ENCODE measurements at regions not wholly inside any gene's neighbourhood (a gene's known extent, or its start where the extent isn't known, plus 50 kb on each side); places are given as distances from the start of the nearest gene placed in this dataset.

DNA sequence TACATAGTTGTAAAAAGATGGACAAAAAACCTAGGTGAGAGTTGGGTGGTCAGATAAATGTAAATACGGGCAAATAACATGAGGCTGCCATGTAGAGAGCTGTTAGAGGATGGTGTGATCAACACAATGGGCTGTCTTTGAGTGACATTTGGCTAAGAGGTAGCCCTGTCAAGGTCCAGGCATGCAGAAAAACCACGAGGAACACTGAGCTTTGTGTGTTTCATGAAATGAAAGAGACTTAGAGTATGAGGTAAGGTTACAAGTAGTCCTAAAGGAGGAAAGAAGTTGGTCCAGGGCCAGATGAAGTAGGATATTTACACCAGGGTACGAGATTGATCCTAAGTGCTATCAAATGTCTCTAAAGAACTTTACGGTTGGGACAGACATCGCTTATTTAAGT is 160.9 kb downstream of the RDH14 start:
- in situ Hi-C loops (cut with HindIII; ENCODE audit: low pct_ligation_motif_present, low pct_unique_long_range_greater_than_20kb, low sequenced_read_pairs) = no loop called here
- DNase-seq = no peak

DNA sequence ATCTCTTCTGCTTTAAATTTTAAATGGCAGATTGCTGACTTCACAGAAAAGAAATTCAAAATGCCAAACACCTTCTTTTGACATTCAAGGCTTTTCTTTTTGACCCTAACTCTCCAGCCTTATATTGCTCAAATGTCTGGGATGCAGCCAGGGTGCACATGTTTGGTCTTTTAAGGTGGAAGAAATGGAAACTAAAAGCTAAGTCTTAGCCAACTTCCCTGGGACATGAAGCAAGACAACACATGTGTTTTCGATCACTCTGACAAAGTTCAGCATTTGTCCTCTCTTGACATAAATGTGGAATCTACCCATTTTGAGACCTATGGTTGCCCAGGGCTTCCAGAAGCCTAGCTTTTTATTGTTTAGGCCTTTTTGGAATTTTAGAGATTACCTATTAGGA is 161.6 kb downstream of the RDH14 start:
- in situ Hi-C loops (cut with HindIII; ENCODE audit: low pct_ligation_motif_present, low pct_unique_long_range_greater_than_20kb, low sequenced_read_pairs) = no loop called here
- no peak for DNase-seq

DNA sequence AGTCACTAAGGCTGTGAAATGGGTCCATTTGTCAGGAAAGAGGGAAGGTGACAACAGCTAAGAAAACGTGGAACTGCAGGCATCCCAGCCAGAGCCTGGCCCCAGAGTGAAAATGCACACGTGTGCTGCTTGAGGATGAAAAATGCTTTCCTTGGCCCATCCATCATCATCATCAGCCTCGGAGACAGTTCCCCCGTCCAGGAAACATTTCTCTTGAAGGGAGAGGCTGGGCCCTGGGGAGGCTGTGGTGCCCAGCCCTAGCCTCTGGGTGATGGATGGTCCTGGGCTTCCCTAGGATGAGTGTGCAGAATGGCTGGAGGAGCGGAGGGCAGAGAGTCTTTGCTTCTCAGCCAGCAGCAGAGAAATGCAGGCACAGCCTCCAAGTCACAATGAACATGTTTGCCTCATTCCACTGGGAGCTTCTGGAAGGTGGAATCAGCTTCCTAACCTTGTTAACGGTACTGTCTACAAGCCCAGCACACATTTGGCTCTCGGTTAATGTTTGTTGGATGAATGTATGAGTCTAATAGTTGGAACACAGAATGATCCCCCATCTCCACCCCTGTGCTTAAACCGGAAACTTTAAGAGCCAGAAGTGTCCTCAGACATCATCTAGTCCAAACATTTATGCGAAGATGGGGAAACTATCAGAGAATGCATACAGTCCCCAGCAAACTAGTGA is 164.0 kb downstream of the RDH14 start:
- no peak for DNase-seq
- in situ Hi-C loops (cut with HindIII; ENCODE audit: low pct_ligation_motif_present, low pct_unique_long_range_greater_than_20kb, low sequenced_read_pairs) = no loop called here

DNA sequence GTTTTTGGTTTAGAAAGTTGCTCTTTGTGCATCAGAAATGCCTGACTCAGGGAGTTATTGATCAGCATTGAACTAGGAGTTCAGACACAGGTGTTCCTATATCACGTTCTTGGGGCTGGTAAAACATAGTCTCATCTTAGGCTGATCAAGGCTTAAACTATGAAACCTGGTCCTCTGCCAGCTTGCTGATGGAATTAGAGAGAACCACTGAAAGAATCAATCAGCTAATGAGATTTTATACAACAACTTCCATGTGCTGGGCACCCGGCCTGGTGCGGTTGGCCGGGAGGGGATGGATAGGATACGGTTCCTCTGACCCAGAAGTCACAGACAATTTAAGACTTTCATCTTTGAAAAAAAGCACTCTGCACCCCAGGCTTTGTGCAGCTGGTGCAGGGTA is 164.9 kb downstream of the RDH14 start:
- in situ Hi-C loops (cut with HindIII; ENCODE audit: low pct_ligation_motif_present, low pct_unique_long_range_greater_than_20kb, low sequenced_read_pairs) = no loop called here
- no peak for DNase-seq

DNA sequence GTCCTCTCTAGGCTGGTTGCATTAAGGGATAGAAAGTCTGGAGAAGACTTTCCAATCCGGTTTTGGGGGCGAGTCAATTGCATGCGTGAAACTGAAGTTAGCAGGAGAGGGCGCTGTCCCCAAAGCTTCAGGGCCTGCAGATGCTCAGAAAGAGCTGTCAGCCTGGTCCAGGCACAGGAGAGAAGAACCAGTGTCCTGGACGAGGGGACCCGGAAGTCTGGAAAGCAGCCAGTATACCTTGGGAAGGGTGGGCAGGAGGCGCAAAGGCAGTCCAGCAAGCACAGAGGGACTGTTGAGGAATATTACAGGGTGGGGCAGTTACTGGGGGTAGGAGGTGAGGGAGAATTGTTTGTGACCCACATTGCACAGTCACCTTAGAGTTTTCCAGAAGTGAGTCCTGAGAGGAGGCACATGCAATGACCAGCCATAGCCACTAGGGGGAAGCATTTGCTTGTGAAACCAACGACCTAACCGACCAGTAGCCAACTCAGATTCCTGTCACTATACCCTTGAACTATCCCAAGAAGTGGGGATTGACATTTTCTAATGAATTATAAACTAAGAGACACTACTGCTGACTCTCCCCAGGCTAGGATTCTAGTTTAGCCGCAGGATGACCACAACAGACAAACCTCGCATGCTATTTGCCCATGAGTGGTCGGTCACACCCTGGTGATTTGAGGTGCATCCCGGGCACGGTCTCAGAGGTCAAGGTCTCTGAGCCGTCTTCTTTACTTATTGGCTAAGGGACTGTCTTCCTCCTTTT is 172.8 kb downstream of the RDH14 start:
- in situ Hi-C loops (cut with HindIII; ENCODE audit: low pct_ligation_motif_present, low pct_unique_long_range_greater_than_20kb, low sequenced_read_pairs) = no loop called here

DNA sequence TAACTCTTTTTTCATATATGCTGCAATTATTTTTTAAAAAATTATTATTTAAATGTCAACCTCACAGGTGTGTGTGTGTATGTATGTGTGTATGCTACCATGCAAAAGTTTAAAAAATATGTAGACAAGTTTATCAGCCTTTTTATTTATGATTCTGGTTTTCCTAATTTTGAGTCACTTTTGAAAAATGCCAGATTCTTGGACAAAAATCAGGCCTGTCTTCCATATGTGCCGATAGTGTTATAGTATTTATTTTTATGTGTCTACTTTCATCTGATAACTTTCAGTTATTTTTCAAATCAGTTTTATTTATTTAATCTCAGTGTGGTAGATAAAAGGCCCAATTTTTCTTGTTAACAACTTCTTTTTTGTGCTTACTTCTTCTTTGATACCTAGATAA is 176.2 kb downstream of the RDH14 start:
- no peak for DNase-seq
- in situ Hi-C loops (cut with HindIII; ENCODE audit: low pct_ligation_motif_present, low pct_unique_long_range_greater_than_20kb, low sequenced_read_pairs) = no loop called here

More for the DNA sequence above, 172.8 kb downstream of the RDH14 start:
- DNase-seq = peak; percentile 74

DNA sequence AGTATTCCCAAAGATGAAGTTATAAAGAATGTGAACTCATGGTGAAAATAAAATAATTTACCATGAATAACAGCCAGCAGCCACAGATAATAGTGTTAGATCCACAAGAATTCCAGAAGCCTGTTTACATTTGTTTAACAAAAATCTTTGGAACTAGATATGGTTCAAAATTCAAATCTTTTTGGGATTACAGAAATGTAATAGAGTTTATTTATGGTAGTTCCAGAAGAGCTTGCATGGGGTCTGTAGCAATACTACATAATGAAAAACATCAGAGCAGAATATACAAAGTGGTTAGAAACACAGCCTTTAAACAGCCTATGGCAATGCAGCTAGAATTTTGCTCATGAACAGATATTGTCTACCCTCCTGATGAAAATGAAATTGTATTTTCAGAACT is 179.1 kb downstream of the RDH14 start:
- in situ Hi-C loops (cut with HindIII; ENCODE audit: low pct_ligation_motif_present, low pct_unique_long_range_greater_than_20kb, low sequenced_read_pairs) = no loop called here

DNA sequence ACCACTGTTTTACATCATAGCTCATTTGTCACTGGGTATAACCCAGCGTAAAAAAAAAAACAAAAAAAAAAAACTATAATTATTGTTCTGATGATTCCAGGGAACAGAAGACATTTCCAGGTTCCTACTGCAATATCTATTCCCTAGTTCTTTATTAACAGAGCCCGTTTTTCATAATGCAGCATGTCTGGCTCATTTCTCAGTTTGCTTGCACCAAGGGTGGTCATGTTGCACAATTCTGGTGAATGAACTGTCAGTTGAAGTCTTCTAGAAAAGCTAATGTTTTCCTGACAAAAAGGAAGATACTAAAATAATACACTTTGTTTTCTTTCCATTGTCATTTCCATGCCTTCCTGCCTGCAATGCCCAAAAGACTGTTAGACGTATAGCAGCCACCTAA is 180.1 kb downstream of the RDH14 start:
- no peak for DNase-seq
- in situ Hi-C loops (cut with HindIII; ENCODE audit: low pct_ligation_motif_present, low pct_unique_long_range_greater_than_20kb, low sequenced_read_pairs) = no loop called here

More for the DNA sequence above, 179.1 kb downstream of the RDH14 start:
- DNase-seq = no peak

DNA sequence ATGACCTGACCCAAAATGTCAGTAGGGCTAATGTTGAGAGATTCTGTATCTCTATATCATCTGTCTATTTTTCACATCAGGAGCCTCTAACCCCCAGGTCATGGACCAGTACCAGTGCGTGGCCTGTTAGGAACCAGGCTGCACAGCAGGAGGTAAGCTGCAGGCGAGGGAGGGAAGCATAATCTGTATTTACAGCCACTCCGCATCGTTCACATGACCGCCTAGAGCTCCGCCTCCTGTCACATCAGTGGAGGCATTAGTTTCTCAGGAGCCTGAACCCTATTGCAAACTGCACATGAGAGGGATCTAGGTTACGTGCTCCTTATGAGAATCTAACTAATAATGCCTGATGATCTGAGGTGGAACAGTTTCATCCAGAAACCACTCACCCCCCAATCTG is 180.6 kb downstream of the RDH14 start:
- in situ Hi-C loops (cut with HindIII; ENCODE audit: low pct_ligation_motif_present, low pct_unique_long_range_greater_than_20kb, low sequenced_read_pairs) = no loop called here
- DNase-seq = no peak

DNA sequence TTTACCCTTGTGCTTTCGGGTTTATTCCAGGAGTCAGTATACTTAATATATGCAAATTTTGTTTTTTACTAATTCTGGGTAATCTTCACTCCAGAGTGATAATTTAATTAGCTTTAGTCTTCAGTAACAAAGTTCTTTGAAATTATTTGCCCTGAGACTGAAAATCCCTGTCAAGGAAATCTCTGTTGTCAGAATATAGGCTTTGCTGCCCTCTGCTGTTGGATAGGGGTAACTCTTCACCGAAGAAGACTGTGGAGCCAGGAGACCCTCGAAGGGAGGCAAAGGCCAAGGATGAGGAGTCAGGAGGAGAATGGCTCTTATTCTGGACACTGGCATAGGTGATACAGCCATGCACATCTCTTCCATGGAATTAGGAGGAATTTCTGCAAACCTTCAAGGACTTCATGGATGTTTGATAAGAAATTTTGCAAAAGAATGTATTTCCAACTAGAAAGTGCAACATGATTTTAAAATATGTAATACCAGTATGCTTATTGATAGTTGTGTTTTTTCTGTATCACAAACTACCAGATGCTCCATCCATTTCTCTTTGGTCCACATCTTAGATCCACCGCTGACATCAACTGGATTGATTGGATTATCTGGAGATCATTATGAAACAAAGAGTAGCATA is 182.3 kb downstream of the RDH14 start:
- in situ Hi-C loops (cut with HindIII; ENCODE audit: low pct_ligation_motif_present, low pct_unique_long_range_greater_than_20kb, low sequenced_read_pairs) = no loop called here
- DNase-seq = peak; percentile 57

DNA sequence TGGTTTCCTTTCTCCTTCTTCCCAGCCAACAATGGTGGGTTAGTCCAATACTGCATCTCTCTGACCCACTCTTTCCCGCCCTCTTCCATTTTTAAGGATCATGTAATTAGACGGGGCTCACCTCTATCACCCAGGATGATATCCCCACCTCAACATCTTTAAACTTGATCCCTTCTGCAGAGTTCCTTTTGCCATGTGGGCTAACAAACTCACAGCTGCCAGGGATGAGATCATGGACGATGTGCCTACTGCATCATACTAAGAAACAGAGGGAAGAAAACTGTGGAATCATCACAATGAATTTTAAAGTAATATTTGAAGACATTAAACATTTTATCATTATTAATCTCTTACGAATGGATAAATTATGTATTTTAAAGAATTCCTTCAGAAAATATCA is 183.5 kb downstream of the RDH14 start:
- in situ Hi-C loops (cut with HindIII; ENCODE audit: low pct_ligation_motif_present, low pct_unique_long_range_greater_than_20kb, low sequenced_read_pairs) = no loop called here
- DNase-seq = no peak

DNA sequence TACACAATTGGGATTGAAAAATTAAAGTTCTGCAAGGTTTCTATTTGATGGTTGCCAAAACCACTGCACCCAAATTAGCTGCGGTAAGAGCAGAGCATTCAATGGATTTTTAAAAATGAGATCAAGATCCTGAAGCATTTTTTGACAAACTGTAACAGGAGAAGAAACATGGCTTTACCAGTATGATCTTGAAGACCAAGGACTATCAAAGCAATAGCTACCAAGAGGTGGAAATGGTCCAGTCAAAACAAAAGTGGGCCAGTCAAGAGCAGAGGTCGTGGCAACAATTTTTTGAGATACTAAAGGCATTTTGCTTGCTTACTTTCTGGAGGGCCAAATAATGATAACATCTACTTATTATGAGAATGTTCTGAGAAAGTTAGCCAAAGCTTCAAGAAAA is 186.8 kb downstream of the RDH14 start:
- DNase-seq = no peak
- in situ Hi-C loops (cut with HindIII; ENCODE audit: low pct_ligation_motif_present, low pct_unique_long_range_greater_than_20kb, low sequenced_read_pairs) = no loop called here

DNA sequence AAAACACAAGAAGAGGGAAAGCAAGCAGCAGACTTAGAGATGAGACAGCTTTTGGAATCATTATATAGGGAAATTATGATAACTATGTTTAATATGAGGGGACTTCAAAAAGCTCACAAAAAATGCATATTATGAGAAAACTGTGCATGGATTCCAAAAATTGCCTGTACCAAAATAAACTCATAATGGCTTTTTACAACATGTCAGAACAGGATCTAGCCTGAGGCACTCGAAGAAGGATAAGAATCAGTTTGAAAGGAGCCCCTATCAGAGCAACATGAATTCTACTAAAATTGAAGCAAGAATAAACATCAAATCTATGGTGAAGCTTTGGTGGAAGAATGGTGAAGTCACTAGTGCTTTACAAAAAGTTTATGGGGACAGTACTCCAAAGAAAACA is 187.4 kb downstream of the RDH14 start:
- no peak for DNase-seq
- in situ Hi-C loops (cut with HindIII; ENCODE audit: low pct_ligation_motif_present, low pct_unique_long_range_greater_than_20kb, low sequenced_read_pairs) = no loop called here

DNA sequence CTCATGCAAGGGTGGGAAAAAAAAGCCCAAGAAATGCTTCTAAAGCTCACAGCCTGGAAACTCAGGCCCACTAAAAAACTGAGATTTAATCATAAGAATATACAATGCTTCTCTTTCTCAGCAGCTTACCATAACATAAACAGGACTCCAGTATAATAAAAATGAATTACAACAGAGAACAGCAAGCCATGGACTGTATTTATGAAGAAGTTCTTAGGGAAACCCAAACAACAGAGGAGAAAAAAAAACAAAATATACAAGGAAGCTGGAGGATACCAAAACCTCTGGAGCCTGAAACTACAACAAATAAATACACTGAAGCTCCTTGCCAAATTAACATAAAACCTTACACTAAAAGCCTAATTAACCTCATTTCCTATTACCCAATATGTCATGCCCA is 187.8 kb downstream of the RDH14 start:
- in situ Hi-C loops (cut with HindIII; ENCODE audit: low pct_ligation_motif_present, low pct_unique_long_range_greater_than_20kb, low sequenced_read_pairs) = no loop called here
- no peak for DNase-seq

DNA sequence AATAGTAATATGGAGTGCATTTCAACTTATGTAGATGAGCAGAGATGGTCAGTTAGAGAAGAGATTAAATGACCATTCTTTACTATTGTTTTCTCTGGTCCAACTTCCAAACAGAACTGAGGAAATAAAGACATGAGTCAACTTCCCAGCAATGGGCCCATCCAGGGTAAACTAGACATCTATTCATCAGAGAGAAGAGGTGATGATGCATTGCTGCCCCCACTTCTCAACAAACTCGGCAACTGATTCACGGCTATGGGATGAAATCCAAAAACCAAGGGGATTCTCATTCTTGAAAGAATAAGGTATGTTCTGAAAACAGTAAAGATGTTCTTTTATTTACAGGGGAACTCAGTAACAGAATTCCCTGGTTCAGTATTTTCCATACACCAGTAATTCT is 190.7 kb downstream of the RDH14 start:
- no peak for DNase-seq
- in situ Hi-C loops (cut with HindIII; ENCODE audit: low pct_ligation_motif_present, low pct_unique_long_range_greater_than_20kb, low sequenced_read_pairs) = no loop called here

DNA sequence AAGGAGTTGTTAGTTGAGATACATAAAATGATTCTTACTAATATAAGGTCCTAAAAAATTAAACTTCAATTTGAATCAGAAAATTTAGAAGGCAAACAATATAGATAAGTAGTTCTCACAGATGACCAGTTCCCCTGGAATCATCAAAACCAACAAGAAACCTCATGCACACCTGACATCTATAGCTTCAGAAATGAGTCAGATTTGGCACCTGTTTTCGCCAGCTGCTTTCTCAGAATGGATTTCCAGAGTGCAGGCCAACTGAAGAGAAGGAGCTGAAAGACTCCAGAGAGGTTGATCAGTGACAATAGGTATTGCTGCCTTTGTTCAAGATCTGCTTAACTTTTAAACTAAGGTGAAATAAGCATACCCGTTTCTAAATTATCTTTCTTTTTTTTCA is 192.4 kb downstream of the RDH14 start:
- no peak for DNase-seq
- in situ Hi-C loops (cut with HindIII; ENCODE audit: low pct_ligation_motif_present, low pct_unique_long_range_greater_than_20kb, low sequenced_read_pairs) = no loop called here

DNA sequence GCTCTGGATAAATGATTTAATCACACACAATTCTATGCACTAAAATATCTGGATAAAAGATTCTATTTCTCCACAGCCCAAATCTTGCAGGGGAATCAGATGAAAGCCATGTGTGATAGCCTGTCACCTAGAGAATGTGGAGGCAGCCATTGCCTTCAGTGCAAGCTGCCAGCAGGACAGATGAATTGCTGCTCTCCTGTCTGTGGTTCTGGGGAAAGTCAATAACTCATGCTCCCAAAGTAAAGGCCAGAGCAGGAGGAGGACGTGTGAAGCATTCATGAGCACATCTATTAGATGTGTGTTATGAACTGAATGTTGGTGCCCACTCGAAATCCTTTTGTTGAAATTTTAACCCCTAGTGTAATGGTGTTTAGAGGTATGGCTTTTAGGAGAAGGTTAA is 195.1 kb downstream of the RDH14 start:
- no peak for DNase-seq
- in situ Hi-C loops (cut with HindIII; ENCODE audit: low pct_ligation_motif_present, low pct_unique_long_range_greater_than_20kb, low sequenced_read_pairs) = no loop called here

DNA sequence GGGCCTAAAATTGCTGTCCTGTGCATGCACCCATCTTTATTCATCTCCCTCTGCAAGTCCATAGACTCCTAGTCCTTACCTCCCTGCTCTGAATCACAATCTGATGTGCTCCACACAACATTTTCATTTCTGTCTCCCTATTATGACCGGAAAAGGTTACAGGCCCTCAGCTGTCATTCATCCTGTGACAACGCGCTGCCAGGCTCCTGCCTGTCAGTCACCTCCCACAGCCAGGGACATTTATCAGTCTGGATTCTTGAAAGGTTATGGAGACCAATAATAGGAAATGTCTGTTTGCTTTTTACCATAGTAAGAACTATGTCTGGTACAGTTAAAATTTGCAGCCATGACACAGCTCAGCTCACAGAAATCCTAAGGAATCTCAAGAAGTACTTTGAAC is 197.1 kb downstream of the RDH14 start:
- in situ Hi-C loops (cut with HindIII; ENCODE audit: low pct_ligation_motif_present, low pct_unique_long_range_greater_than_20kb, low sequenced_read_pairs) = no loop called here
- DNase-seq = no peak

DNA sequence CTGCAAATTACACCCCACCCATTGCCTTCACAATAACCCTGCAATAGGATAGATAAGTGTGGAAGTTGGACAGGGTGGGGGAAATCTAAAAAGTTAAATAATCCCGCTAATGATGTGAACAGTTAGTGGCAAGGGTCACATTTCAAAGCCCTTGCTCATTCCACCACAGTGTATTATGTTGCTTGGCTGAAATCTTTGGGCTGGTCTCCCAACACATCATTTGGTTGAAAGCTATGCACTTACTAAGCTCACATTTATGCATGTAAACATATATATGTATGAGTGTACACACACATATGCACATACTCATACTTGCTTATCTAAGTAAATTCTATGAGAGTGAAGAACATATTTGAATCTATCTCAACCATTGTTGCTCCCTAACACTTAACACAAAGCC is 197.8 kb downstream of the RDH14 start:
- DNase-seq = no peak
- in situ Hi-C loops (cut with HindIII; ENCODE audit: low pct_ligation_motif_present, low pct_unique_long_range_greater_than_20kb, low sequenced_read_pairs) = no loop called here

DNA sequence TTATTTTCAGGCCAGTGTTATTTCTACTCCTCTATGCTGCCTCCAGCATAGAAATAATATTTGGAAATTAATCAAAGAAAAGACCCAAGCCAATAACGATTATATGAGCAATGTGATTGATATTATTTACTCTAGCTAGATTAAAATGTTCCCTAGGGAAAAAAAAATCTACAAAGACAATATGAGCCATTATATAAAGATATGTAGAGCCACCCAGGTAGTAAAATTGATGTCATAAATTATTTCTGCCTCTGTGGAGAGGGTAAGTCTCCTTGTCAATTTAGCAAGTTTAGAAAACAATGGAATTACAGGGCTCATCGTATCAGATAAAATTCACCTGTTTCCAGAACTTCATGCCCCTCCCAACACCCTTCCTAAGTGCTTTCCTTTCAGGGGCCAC is 202.9 kb downstream of the RDH14 start:
- DNase-seq = no peak
- in situ Hi-C loops (cut with HindIII; ENCODE audit: low pct_ligation_motif_present, low pct_unique_long_range_greater_than_20kb, low sequenced_read_pairs) = no loop called here

Measured in ACHN (cell line).